ENCODE measurements at regions not wholly inside any gene's neighbourhood (a gene's known extent, or its start where the extent isn't known, plus 50 kb on each side); places are given as distances from the start of the nearest gene placed in this dataset.
A peak's percentile ranks its signal among the peaks of the same experiment; 100 is the strongest.
"Not testable (repeated sequence)": the region's sequence is repeated elsewhere in the genome, so short reads cannot be mapped to it uniquely, and the experiment has no call there.

DNA sequence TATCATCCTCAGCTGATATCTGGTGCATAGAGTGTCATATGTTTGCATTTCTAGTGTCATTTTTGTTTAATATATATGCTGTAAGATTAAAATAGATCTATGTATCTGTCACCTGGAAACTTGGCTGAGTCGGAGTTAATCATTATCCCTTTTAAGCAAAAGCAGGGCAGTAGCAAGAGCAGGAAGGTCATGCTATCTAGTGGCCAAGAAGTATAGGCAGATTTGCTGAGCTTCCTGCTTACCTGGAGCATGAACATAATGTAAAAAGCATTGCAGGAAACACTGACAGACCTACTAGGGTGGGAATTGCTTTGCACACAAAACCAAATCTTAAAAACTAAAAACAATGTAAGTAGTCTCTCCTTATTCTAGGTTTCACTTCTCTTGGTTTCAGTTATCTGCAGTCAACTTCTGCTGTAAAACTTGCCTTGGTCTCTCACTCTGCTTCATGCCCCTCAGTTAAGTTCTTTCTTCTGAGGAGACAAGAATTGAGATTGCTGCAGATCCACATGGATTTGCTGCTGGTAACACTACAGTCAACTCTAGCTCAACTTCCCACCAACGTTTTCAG, 295.3 kb downstream of the CDH7 start:
- Histone ChIP-seq H3K36me3 (ENCODE audit: low read depth, missing control alignments) (no peaks in the 10 kb centered on the region), H3K27ac (no peak overlapping the region), H3K27me3 (no peaks in the 10 kb centered on the region), H3K9me3 (no peaks in the 10 kb centered on the region), H3K4me1 (no peaks in the 10 kb centered on the region), H3K4me3 (no peak overlapping the region)
- intact Hi-C loops (cut with DNase I; ENCODE audit: low total_unique reads): no loop called here
- no peak for TF ChIP-seq POLR2A (IDR thresholded peaks at IDR 0.05)
- TF ChIP-seq, protein P1, sequence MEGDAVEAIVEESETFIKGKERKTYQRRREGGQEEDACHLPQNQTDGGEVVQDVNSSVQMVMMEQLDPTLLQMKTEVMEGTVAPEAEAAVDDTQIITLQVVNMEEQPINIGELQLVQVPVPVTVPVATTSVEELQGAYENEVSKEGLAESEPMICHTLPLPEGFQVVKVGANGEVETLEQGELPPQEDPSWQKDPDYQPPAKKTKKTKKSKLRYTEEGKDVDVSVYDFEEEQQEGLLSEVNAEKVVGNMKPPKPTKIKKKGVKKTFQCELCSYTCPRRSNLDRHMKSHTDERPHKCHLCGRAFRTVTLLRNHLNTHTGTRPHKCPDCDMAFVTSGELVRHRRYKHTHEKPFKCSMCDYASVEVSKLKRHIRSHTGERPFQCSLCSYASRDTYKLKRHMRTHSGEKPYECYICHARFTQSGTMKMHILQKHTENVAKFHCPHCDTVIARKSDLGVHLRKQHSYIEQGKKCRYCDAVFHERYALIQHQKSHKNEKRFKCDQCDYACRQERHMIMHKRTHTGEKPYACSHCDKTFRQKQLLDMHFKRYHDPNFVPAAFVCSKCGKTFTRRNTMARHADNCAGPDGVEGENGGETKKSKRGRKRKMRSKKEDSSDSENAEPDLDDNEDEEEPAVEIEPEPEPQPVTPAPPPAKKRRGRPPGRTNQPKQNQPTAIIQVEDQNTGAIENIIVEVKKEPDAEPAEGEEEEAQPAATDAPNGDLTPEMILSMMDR (IDR thresholded peaks at IDR 0.05): no peak
- WGBS, 2 donors: 48 to 59% methylated on average over 2 of the region's 2 CpGs
- no peak for DNase-seq

DNA sequence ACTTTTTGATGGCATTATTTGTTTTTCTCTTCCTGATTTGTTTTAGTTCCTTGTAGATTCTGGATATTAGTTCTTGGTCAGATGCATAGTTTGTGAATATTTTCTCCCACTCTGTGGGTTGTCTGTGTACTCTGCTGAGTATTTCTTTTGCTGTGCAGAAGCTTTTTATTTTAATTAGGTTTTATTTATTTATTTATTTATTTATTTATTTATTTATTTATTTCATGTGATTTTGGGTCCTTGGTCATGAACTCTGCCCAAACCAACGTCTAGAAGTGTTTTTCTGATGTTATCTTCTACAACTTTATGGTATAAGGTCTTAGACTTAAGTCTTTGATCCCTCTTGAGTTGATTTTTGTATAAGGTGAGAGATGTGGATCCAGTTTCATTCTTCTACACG, 292.2 kb downstream of the CDH7 start:
- no peaks in the 10 kb centered on the region for H3K27me3 ChIP-seq
- intact Hi-C loops (cut with DNase I; ENCODE audit: low total_unique reads): no loop called here
- no peaks in the 10 kb centered on the region for H3K36me3 ChIP-seq (ENCODE audit: low read depth, missing control alignments)
- H3K4me3 ChIP-seq: no peak overlapping the region
- H3K27ac ChIP-seq: no peak overlapping the region
- TF ChIP-seq, protein P1 (IDR thresholded peaks at IDR 0.05): no peak
- TF ChIP-seq POLR2A (IDR thresholded peaks at IDR 0.05): no peak
- DNase-seq: no peak
- WGBS, 2 donors: 26 to 29% methylated on average over 2 of the region's 2 CpGs
- no peaks in the 10 kb centered on the region for H3K9me3 ChIP-seq
- H3K4me1 ChIP-seq: no peaks in the 10 kb centered on the region

DNA sequence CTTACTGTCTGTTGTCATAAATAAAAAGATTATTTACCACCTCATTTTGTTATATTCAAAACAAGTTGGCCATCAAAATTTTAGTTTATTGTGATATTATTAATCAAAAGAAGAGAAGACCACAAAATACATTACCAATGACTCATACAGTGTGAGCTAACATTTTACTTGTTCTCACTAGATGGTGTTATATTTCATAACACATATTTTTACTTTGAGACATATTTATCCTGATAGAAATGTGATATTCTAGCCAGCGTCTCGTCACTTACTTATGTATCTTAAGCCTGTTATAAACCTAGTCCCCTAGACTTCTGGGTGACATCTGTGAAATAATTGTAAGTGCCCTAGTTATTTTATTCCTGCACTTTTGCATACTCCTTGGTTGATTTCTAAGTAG, 263.2 kb downstream of the CDH7 start:
- Histone ChIP-seq H3K36me3 (ENCODE audit: low read depth, missing control alignments) (no peaks in the 10 kb centered on the region), H3K27ac (no peak overlapping the region), H3K4me1 (no peaks in the 10 kb centered on the region), H3K4me3 (no peak overlapping the region), H3K9me3 (no peaks in the 10 kb centered on the region), H3K27me3 (no peaks in the 10 kb centered on the region)
- TF ChIP-seq, protein P1 (IDR thresholded peaks at IDR 0.05): no peak
- TF ChIP-seq POLR2A (IDR thresholded peaks at IDR 0.05): no peak
- 82 to 85% methylated on average over 2 of the region's 2 CpGs for WGBS, 2 donors
- DNase-seq: no peak
- intact Hi-C loops (cut with DNase I; ENCODE audit: low total_unique reads): no loop called here

DNA sequence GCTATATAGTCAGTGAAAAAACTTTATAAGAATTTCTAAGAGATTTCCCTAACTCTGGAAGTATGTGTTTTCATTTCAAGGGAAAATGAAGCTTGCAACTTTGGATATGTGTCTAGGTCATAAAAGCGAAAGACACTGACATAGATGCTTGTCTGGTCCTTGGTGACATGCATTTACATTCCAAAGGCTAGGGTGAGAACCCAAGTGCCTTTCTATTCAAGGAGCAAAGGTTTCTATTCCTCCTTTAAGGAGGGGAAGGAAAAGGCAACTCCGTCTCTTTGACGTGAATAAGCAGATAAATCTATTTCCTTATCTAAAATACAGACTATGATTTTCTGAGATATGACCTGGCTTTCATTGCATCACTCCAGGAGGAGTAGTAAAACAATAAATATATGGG, 261.1 kb downstream of the CDH7 start:
- 70 to 76% methylated on average over 3 of the region's 3 CpGs for WGBS, 2 donors
- H3K9me3 ChIP-seq: no peaks in the 10 kb centered on the region
- H3K27ac ChIP-seq: no peak overlapping the region
- H3K36me3 ChIP-seq (ENCODE audit: low read depth, missing control alignments): no peaks in the 10 kb centered on the region
- no peaks in the 10 kb centered on the region for H3K27me3 ChIP-seq
- no peak for TF ChIP-seq POLR2A (IDR thresholded peaks at IDR 0.05)
- TF ChIP-seq, protein P1 (IDR thresholded peaks at IDR 0.05): no peak
- DNase-seq: no peak
- H3K4me3 ChIP-seq: no peak overlapping the region
- H3K4me1 ChIP-seq: no peaks in the 10 kb centered on the region
- intact Hi-C loops (cut with DNase I; ENCODE audit: low total_unique reads): no loop called here

DNA sequence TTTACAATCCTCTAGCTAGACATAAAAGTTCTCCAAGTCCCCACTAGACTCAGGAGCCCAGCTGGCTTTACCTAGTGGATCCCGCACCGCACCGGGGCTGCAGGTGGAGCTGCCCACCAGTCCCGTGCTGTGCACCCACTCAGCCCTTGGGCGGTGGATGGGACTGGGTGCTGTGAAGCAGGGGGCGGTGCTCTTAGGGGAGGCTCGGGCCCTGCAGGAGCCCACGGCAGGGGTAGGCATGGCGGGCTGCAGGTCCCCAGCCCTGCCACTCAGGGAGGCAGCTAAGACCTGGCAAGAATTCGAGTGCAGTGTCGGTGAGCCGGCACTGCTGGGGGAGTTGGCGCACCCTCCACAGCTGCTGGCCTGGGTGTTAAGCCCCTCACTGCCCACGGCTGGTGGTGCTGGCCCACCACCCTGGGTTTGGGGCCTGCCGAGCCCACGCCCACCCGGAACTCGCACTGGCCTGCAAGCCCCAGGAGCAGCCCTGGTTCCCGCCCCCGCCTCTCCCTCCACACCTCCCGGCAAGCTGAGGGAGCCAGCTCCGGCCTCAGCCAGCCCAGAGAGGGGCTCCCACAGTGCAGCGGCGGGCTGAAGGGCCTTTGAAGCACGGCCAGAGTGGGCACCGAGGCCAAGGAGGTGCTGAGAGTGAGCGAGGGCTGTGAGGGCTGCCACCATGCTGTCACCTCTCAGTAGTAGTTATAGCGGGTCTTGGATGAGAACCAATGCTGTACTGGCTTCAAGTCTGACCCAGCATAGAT, 255.2 kb downstream of the CDH7 start:
- Histone ChIP-seq H3K9me3 (no peaks in the 10 kb centered on the region), H3K27ac (no peak overlapping the region), H3K27me3 (no peaks in the 10 kb centered on the region), H3K36me3 (ENCODE audit: low read depth, missing control alignments) (no peaks in the 10 kb centered on the region), H3K4me1 (no peaks in the 10 kb centered on the region), H3K4me3 (peak overlapping the region in 1 of 2 donors; percentile 15)
- DNase-seq: no peak
- 43 to 86% methylated on average over 7 to 21 of the region's 28 CpGs for WGBS, 2 donors
- intact Hi-C loops (cut with DNase I; ENCODE audit: low total_unique reads): no loop called here
- no peak for TF ChIP-seq POLR2A (IDR thresholded peaks at IDR 0.05)
- TF ChIP-seq, protein P1 (IDR thresholded peaks at IDR 0.05): no peak

DNA sequence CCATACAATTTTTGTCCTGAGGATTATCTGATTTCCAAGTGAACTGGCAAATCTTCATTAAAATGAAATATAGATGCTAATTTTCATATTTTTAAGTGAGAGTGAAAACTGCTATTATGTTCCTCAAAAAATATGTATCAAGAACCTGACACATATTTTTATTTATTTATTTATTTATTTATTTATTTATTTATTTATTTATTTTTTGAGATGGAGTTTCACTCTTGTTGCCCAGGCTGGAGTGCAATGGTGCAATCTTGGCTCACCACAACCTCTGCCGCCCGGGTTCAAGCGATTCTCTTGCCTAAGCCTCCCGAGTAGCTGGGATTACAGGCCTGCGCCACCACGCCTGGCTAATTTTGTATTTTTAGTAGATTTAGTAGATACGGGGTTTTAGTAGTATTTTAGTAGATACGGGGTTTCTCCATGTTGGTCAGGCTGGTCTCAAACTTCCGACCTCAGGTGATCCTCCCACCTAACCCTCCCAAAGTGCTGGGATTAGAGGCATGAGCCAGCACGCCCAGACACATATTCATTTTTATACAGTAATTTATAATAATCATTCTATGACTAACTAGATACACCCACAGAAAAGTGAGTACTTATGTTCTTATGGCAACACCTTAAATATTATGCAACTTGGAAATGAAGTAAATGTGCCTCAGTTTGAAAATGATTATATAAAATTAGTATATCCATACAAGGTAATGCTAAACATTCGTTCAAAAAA, 248.3 kb downstream of the CDH7 start:
- DNase-seq; intact Hi-C loops (cut with DNase I; ENCODE audit: low total_unique reads): not testable (repeated sequence)

More for the DNA sequence above, 248.3 kb downstream of the CDH7 start:
- 89 to 92% methylated on average over 11 of the region's 11 CpGs for WGBS, 2 donors
- H3K4me3 ChIP-seq; H3K27ac ChIP-seq; H3K27me3 ChIP-seq; H3K36me3 ChIP-seq (ENCODE audit: low read depth, missing control alignments); H3K9me3 ChIP-seq; H3K4me1 ChIP-seq: not testable (repeated sequence)
